H1 (cell line): ENCODE measurements at regions not wholly inside any gene's neighbourhood (a gene's known extent, or its start where the extent isn't known, plus 50 kb on each side); places are given as distances from the start of the nearest gene placed in this dataset.

Experiments
- CTCF ChIA-PET: fragments of 300-600 bp; sonication (Branson Sonifier 250); formaldehyde crosslinking; loops from one replicate; lab custom pipeline; 2021; ENCODE audit not compliant: partially characterized antibody; lab: Charles Lee
- POLR2A ChIA-PET: fragments of 300-600 bp; sonication (Branson Sonifier 250); formaldehyde crosslinking; loops from one replicate; lab custom pipeline; 2021; ENCODE audit warnings: inconsistent platforms; ENCODE audit not compliant: partially characterized antibody; lab: Charles Lee
- DNase-seq, 2 experiments: peaks; one replicate each; pipeline versions ENCODE4 v3.0.0 to v3.0.0-alpha.2; 2010 to 2022; ENCODE audit warnings: low spot score in 2 of 2, low read depth in 1 of 2, mixed read lengths in 1 of 2
- FAIRE-seq: peaks from 2 replicates; lab custom pipeline; 2011; peaks lifted over from hg19 to GRCh38; lab: Jason Lieb, UNC
- H2AFZ ChIP-seq: 2 replicates; pipeline ENCODE4 v1.8.1; 2012; ENCODE audit warnings: low read length, inconsistent platforms
- H2AK5ac ChIP-seq: 2 replicates; pipeline ENCODE4 v1.6.1; 2013; ENCODE audit warnings: low read depth, low read length
- H2BK120ac ChIP-seq: replicated peaks from 2 replicates; pipeline ENCODE3; 2013; ENCODE audit warnings: low read depth, low read length, inconsistent platforms
- H2BK12ac ChIP-seq: 2 replicates; pipeline ENCODE4 v1.6.1; 2013; ENCODE audit warnings: low read depth, low read length
- H2BK15ac ChIP-seq: 2 replicates; pipeline ENCODE4 v1.6.1; 2013; ENCODE audit warnings: low read length
- H2BK20ac ChIP-seq: 2 replicates; pipeline ENCODE4 v1.6.1; 2013; ENCODE audit warnings: low read length
- H2BK5ac ChIP-seq: 2 replicates; pipeline ENCODE4 v1.6.1; 2013; ENCODE audit warnings: low read depth, low read length
- H3K14ac ChIP-seq: 2 replicates; pipeline ENCODE4 v1.6.1; 2013; ENCODE audit warnings: inconsistent platforms; ENCODE audit not compliant: insufficient read length
- H3K18ac ChIP-seq: 2 replicates; pipeline ENCODE4 v1.6.1; 2013; ENCODE audit warnings: low read length; ENCODE audit errors: extremely low read depth
- H3K23ac ChIP-seq: 2 replicates; pipeline ENCODE4 v1.6.1; 2013; ENCODE audit warnings: inconsistent platforms; ENCODE audit not compliant: insufficient read length
- H3K23me2 ChIP-seq: 2 replicates; pipeline ENCODE4 v1.6.1; 2013; ENCODE audit warnings: low read depth, low read length
- H3K27ac ChIP-seq: 2 replicates; pipeline ENCODE4 v1.6.1; 2011; ENCODE audit warnings: low read depth, low read length, inconsistent platforms
- H3K27me3 ChIP-seq, 4 experiments: replicated peaks in 1 of 4; 1 replicate in 1 of 4; 2 replicates in 3 of 4; pipeline versions ENCODE4 v1.6.1 to v1.8.1; 2011 to 2013; ENCODE audit warnings: low read length in 3 of 4, mild to moderate bottlenecking in 3 of 4, inconsistent platforms in 2 of 4, mixed read lengths in 2 of 4, moderate library complexity in 1 of 4; ENCODE audit not compliant: control insufficient read depth in 3 of 4, insufficient read depth in 3 of 4; ENCODE audit errors: extremely low read depth in 1 of 4
- H3K36me3 ChIP-seq, 4 experiments: 2 replicates each; pipeline versions ENCODE4 v1.6.1 to v1.8.1; 2011 to 2013; ENCODE audit warnings: mild to moderate bottlenecking in 4 of 4, low read length in 3 of 4, moderate library complexity in 2 of 4, control low read depth in 1 of 4, inconsistent platforms in 1 of 4; ENCODE audit not compliant: insufficient read depth in 4 of 4, control insufficient read depth in 2 of 4
- H3K4ac ChIP-seq: replicated peaks from 2 replicates; pipeline ENCODE3; 2013; ENCODE audit warnings: low read length, low read depth, mixed read lengths, inconsistent platforms; ENCODE audit not compliant: insufficient read length
- H3K4me1 ChIP-seq, 4 experiments: replicated peaks in 1 of 4; 1 replicate in 1 of 4; 2 replicates in 3 of 4; pipeline versions ENCODE4 v1.6.1 to v1.8.1; 2011 to 2013; ENCODE audit warnings: low read length in 3 of 4, inconsistent platforms in 2 of 4, mixed read lengths in 1 of 4; ENCODE audit not compliant: insufficient read depth in 4 of 4, control insufficient read depth in 3 of 4
- H3K4me2 ChIP-seq, 2 experiments: 2 replicates each; pipeline versions ENCODE4 v1.6.1 to v1.8.1; 2011 to 2013; ENCODE audit warnings: low read depth in 2 of 2, low read length in 2 of 2, control low read depth in 1 of 2, inconsistent platforms in 1 of 2, mild to moderate bottlenecking in 1 of 2; ENCODE audit not compliant: insufficient read depth in 1 of 2
- H3K4me3 ChIP-seq, 4 experiments: fragments of 200-600, 300-600 bp in 1 of 4; sonication (generic), shearing (Covaris generic), sonication (Bioruptor Twin) in 1 of 4; 2 replicates each; pipeline versions ENCODE4 v1.5.1 to v1.8.1; 2011 to 2016; ENCODE audit warnings: low read length in 4 of 4, low read depth in 3 of 4, control low read depth in 2 of 4, inconsistent platforms in 2 of 4, mild to moderate bottlenecking in 2 of 4, mixed read lengths in 1 of 4, moderate library complexity in 1 of 4; ENCODE audit not compliant: insufficient read depth in 2 of 4; ENCODE audit errors: extremely low read depth in 1 of 4
- H3K56ac ChIP-seq: replicated peaks from 2 replicates; pipeline ENCODE3; 2013; ENCODE audit warnings: low read depth, mild to moderate bottlenecking, mixed read lengths, low read length, inconsistent platforms; ENCODE audit not compliant: insufficient read length
- H3K79me1 ChIP-seq: 2 replicates; pipeline ENCODE4 v1.6.1; 2013; ENCODE audit warnings: low read depth, low read length, control low read depth
- H3K79me2 ChIP-seq, 2 experiments: 2 replicates each; pipeline versions ENCODE4 v1.6.1 to v1.8.1; 2012 to 2013; ENCODE audit warnings: low read length in 2 of 2, mild to moderate bottlenecking in 2 of 2, inconsistent platforms in 1 of 2; ENCODE audit not compliant: insufficient read depth in 2 of 2, control insufficient read depth in 1 of 2
- H3K9ac ChIP-seq, 4 experiments: replicated peaks in 1 of 4; 1 replicate in 1 of 4; 2 replicates in 3 of 4; pipeline versions ENCODE4 v1.6.1 to v1.8.1; 2011 to 2013; ENCODE audit warnings: low read depth in 3 of 4, low read length in 3 of 4, control low read depth in 2 of 4, mild to moderate bottlenecking in 2 of 4, moderate library complexity in 2 of 4, inconsistent platforms in 1 of 4; ENCODE audit errors: extremely low read depth in 1 of 4
- H3K9me3 ChIP-seq, 2 experiments: 2 replicates each; pipeline versions ENCODE4 v1.6.1 to v1.8.1; 2012 to 2013; ENCODE audit warnings: mild to moderate bottlenecking in 2 of 2, moderate library complexity in 2 of 2, control low read depth in 1 of 2, inconsistent platforms in 1 of 2, low read depth in 1 of 2, low read length in 1 of 2, mixed read lengths in 1 of 2; ENCODE audit not compliant: insufficient read depth in 2 of 2
- H4K20me1 ChIP-seq, 2 experiments: replicated peaks in 1 of 2; 2 replicates each; pipeline versions ENCODE3 to v1.8.1; 2011 to 2013; ENCODE audit warnings: inconsistent platforms in 2 of 2, low read length in 2 of 2, mild to moderate bottlenecking in 1 of 2; ENCODE audit not compliant: insufficient read depth in 2 of 2, control insufficient read depth in 1 of 2
- H4K5ac ChIP-seq: 2 replicates; pipeline ENCODE4 v1.6.1; 2013; ENCODE audit warnings: low read length, low read depth, mixed read lengths, inconsistent platforms; ENCODE audit not compliant: insufficient read length
- H4K8ac ChIP-seq: 2 replicates; pipeline ENCODE4 v1.8.0; 2013; ENCODE audit warnings: mild to moderate bottlenecking, moderate library complexity, low read length, inconsistent platforms; ENCODE audit not compliant: insufficient read depth; ENCODE audit errors: extremely low read depth
- H4K91ac ChIP-seq: replicated peaks from 2 replicates; pipeline ENCODE3; 2013; ENCODE audit warnings: low read length, mixed read lengths, inconsistent platforms; ENCODE audit not compliant: insufficient read length
- ASH2L ChIP-seq: fragments of 200-600, 300-600 bp; sonication (generic); IDR thresholded peaks from one replicate; pipeline ENCODE4 v1.7.1; 2017; ENCODE audit warnings: low read length
- GABPA ChIP-seq: IDR thresholded peaks from 2 replicates; pipeline ENCODE4 v1.6.1; 2011; ENCODE audit warnings: mild to moderate bottlenecking, low read length, moderate library complexity, borderline replicate concordance; ENCODE audit not compliant: insufficient read depth
- WGBS, 2 experiments: shearing (Covaris generic) in 1 of 2; methylation state at CpG; one replicate each; pipeline versions ENCODE4 v1.1.6 to v1.1.7; 2013 to 2015; ENCODE audit warnings: low lambda C conversion rate in 2 of 2, mixed read lengths in 2 of 2, inconsistent platforms in 1 of 2, low coverage in 1 of 2, missing lambda C conversion rate in 1 of 2; ENCODE audit not compliant: insufficient replicate concordance in 2 of 2, insufficient coverage in 1 of 2, insufficient read length in 1 of 2; ENCODE audit errors: extremely low coverage in 1 of 2, missing lambda C conversion rate in 1 of 2; 5-methylcytosine and 5-hydroxymethylcytosine counted together

DNA sequence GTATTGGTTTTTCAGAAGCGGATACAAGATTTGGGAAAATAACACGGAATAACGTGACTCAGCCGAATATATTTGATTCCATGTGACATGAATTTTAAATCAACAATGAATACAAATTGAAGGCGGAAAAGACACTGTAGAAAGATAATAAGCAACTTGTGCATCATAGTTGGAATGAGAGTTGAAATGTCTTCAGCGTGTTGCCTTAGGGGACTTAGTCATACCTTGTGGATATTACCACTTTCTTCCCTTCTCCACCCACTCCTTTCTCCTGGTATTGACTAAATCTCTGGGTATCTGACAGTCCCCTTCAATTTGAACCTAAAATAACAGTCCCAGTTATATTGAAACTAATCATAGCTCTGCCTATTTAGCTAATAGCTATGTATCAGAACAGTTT is 2373.1 kb upstream of the RAG2 start:
- no peak for TF ChIP-seq ASH2L
- no peak for TF ChIP-seq GABPA
- TF ChIP-seq, all 59 proteins: peak for 0

More for the DNA sequence above, 2373.1 kb upstream of the RAG2 start:
- Histone ChIP-seq H4K5ac (no peak overlapping the region), H2AFZ (no peak overlapping the region), H3K56ac (no peak overlapping the region), H3K9me3 (no peaks in the 10 kb centered on the region), H3K79me1 (no peaks in the 10 kb centered on the region), H3K23me2 (no peaks in the 10 kb centered on the region), H4K8ac (no peak overlapping the region), H3K27ac (no peak overlapping the region), H2BK20ac (no peak overlapping the region), H4K91ac (no peak overlapping the region), H2BK15ac (no peak overlapping the region), H3K36me3 (no peaks in the 10 kb centered on the region), H3K14ac (no peak overlapping the region), H3K18ac (no peak overlapping the region), H3K9ac (no peak overlapping the region), H3K4me3 (no peak overlapping the region), H2AK5ac (no peak overlapping the region), H2BK5ac (no peak overlapping the region), H3K4ac (no peak overlapping the region), H2BK120ac (no peak overlapping the region), H3K4me1 (no peaks in the 10 kb centered on the region), H2BK12ac (no peak overlapping the region), H3K27me3 (no peaks in the 10 kb centered on the region), H3K79me2 (no peaks in the 10 kb centered on the region), H4K20me1 (no peaks in the 10 kb centered on the region), H3K4me2 (no peak overlapping the region), H3K23ac (no peak overlapping the region)
- CTCF ChIA-PET, result no interaction called here
- 98% methylated on average over 6 of the region's 6 CpGs; no CpG with 5 or more reads in 1 of the 2 experiments for WGBS, 2 experiments
- POLR2A ChIA-PET, result no interaction called here
- DNase-seq (no peak), FAIRE-seq (no peak)
